T-helper 1 cell treated with Interleukin-12 subunit alpha and Interleukin-12 subunit beta and Interleukin-4 antibody, amounts not matched to agents 30 ng/mL and 1 ng/mL, for 36 hours (primary cell): ENCODE measurements at regions not wholly inside any gene's neighbourhood (a gene's known extent, or its start where the extent isn't known, plus 50 kb on each side); places are given as distances from the start of the nearest gene placed in this dataset.
"Not testable (repeated sequence)": the region's sequence is repeated elsewhere in the genome, so short reads cannot be mapped to it uniquely, and the experiment has no call there.

Source experiments
- intact Hi-C: fragments of 100-400 bp; cut with micrococcal nuclease; formaldehyde crosslinking; loops from one replicate; pipeline ENCODE4 v1.15.1; 2024

GRCh38 chr14:37711831-37712475, 116.5 kb downstream of the TTC6 start:
- intact Hi-C loops: no loop called here

GRCh38 chr14:37712476-37712860, 117.0 kb downstream of the TTC6 start:
- intact Hi-C loops: not testable (repeated sequence)

- intact Hi-C loops: no loop called here
These were observed 117.6 kb downstream of the TTC6 start for GRCh38 chr14:37712976-37713431.

GRCh38 chr14:37720131-37720530, 124.7 kb downstream of the TTC6 start:
- intact Hi-C loops: no loop called here

GRCh38 chr14:37721976-37722659, 126.7 kb downstream of the TTC6 start:
- intact Hi-C loops: no loop called here

GRCh38 chr14:37723515-37723914, 128.1 kb downstream of the TTC6 start:
- intact Hi-C loops: no loop called here

- intact Hi-C loops: no loop called here
These were observed 131.3 kb downstream of the TTC6 start for GRCh38 chr14:37726708-37727107.

GRCh38 chr14:37729218-37729617, 133.8 kb downstream of the TTC6 start:
- intact Hi-C loops: no loop called here

GRCh38 chr14:37731094-37731493, 135.7 kb downstream of the TTC6 start:
- intact Hi-C loops: no loop called here

- intact Hi-C loops: no loop called here
These were observed 150.2 kb downstream of the TTC6 start for GRCh38 chr14:37745657-37746056.

GRCh38 chr14:37746140-37746832, 150.9 kb downstream of the TTC6 start:
- intact Hi-C loops: no loop called here

- intact Hi-C loops: no loop called here
These were observed 158.0 kb downstream of the TTC6 start for GRCh38 chr14:37753459-37753858.

- intact Hi-C loops: not testable (repeated sequence)
These were observed 164.8 kb downstream of the TTC6 start for GRCh38 chr14:37760275-37760674.

GRCh38 chr14:37763266-37763665, 167.8 kb downstream of the TTC6 start:
- intact Hi-C loops: no loop called here

- intact Hi-C loops: not testable (repeated sequence)
These were observed 176.9 kb downstream of the TTC6 start for GRCh38 chr14:37772283-37772682.

GRCh38 chr14:37776791-37777499, 181.5 kb downstream of the TTC6 start:
- intact Hi-C loops: no loop called here

GRCh38 chr14:37778135-37778943, 182.9 kb downstream of the TTC6 start:
- intact Hi-C loops: no loop called here

- intact Hi-C loops: no loop called here
These were observed 184.1 kb downstream of the TTC6 start for GRCh38 chr14:37779480-37779879.

- intact Hi-C loops: not testable (repeated sequence)
These were observed 185.3 kb downstream of the TTC6 start for GRCh38 chr14:37780731-37781130.

GRCh38 chr14:37784203-37784826, 188.9 kb downstream of the TTC6 start:
- intact Hi-C loops: not testable (repeated sequence)
